Activated CD4-positive, alpha-beta T cell treated with anti-CD3 and anti-CD28 coated beads, Interleukin-2, amount 10 ng/mL, durations not matched to agents 7 days and 5 days (primary cell): ENCODE measurements at regions not wholly inside any gene's neighbourhood (a gene's known extent, or its start where the extent isn't known, plus 50 kb on each side); places are given as distances from the start of the nearest gene placed in this dataset.
"Not testable (repeated sequence)": the region's sequence is repeated elsewhere in the genome, so short reads cannot be mapped to it uniquely, and the experiment has no call there.

Source experiments
- CTCF ChIA-PET: fragments of 350-600 bp; sonication (Branson Sonifier 250); formaldehyde crosslinking; loops from one replicate; lab custom pipeline; 2021; ENCODE audit warnings: antibody characterized with exemption; lab: Charles Lee
- POLR2A ChIA-PET: fragments of 350-600 bp; sonication (Branson Sonifier 250); formaldehyde crosslinking; loops from one replicate; lab custom pipeline; 2021; ENCODE audit warnings: antibody characterized with exemption; lab: Charles Lee
- DNase-seq: peaks from one replicate; pipeline ENCODE4 v3.0.0-alpha.2; 2020
- H3K27ac Mint-ChIP-seq: one replicate; pipeline ENCODE4 v1.8.0; 2021; ENCODE audit warnings: mild to moderate bottlenecking, moderate library complexity, mixed read lengths
- H3K27me3 Mint-ChIP-seq: one replicate; pipeline ENCODE4 v1.8.0; 2021; ENCODE audit warnings: mixed read lengths
- H3K36me3 Mint-ChIP-seq: one replicate; pipeline ENCODE4 v1.8.0; 2021; ENCODE audit warnings: low read depth, mixed read lengths
- H3K4me1 Mint-ChIP-seq: one replicate; pipeline ENCODE4 v1.8.0; 2021; ENCODE audit warnings: mixed read lengths
- H3K4me3 Mint-ChIP-seq: one replicate; pipeline ENCODE4 v1.8.0; 2021; ENCODE audit warnings: mild to moderate bottlenecking, moderate library complexity, mixed read lengths
- H3K9me3 Mint-ChIP-seq: one replicate; pipeline ENCODE4 v1.8.0; 2021; ENCODE audit warnings: mixed read lengths

DNA sequence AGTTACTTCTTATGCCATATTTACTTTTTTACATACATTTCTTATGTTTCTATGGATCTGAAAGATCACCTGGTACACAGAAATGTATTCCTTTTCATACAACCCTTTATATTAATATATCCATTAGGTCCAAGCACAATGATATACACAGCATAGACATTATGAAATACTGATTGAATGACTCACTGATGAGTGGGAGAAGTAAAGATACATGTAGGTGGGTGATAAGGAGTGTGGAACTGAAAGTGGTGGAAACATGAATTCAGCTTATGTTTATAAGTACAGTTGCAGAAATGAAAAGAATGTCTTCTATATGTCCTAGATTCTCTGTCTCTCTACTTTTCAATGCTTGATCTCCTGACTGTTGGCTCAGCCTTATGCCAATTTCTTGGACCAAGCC lies 87.9 kb downstream of the YIPF7 start:
- no peak overlapping the region for H3K27ac Mint-ChIP-seq
- ChIA-PET CTCF (no interaction called here), POLR2A (no interaction called here)
- no peak overlapping the region for H3K4me3 Mint-ChIP-seq
- no peaks in the 10 kb centered on the region for H3K9me3 Mint-ChIP-seq
- no peaks in the 10 kb centered on the region for H3K27me3 Mint-ChIP-seq
- H3K36me3 Mint-ChIP-seq = no peaks in the 10 kb centered on the region
- DNase-seq = no peak
- no peaks in the 10 kb centered on the region for H3K4me1 Mint-ChIP-seq

DNA sequence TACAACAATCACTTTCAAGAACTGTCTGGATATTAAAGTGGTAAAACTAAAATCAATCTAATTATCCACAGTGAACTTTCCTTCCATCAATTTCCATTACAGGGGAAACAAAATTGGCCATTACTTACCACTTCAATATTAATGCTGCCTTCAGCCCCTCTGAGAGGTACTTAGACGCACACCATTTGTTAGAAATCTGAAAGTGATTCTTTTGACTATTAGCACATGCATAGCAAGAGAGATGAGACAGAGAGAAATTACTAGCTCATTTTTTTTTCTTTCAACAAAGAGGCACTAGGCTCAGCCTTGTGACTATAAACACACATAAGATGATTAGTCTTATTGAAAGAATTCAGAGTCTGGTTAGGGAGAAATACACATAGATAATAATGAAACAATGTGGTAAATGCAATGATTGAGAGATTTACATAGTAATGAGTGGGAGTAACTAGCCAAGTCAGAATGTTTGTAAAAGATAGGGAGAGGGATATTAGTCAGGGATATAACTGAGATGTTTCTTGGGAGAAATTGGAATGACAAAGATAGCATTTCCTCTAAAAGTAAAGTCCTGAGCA lies 93.3 kb downstream of the YIPF7 start:
- no peak for DNase-seq
- POLR2A ChIA-PET = no interaction called here
- Mint-ChIP-seq H3K4me1 (no peaks in the 10 kb centered on the region), H3K36me3 (no peaks in the 10 kb centered on the region), H3K27me3 (no peaks in the 10 kb centered on the region), H3K4me3 (no peak overlapping the region), H3K27ac (no peak overlapping the region), H3K9me3 (no peaks in the 10 kb centered on the region)
- CTCF ChIA-PET = no interaction called here

DNA sequence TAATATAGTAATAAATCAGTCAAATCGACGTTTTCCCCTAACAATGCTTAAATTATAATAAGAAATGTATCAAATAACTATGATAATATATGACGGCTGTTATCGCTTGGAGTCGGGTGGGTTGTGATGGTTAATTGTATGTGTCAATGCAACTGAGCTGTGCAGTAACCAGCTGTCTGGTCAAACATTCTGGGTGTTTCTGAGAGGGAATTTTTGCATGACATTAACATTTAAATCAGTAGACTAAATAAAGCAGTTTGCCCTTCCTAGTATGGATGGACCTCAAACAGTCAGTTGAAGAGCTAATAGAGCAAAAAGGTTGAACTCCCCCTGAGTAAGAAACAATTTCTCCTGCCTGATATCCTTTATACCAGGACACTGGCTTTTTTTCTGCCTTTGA lies 96.7 kb downstream of the YIPF7 start:
- no peak for DNase-seq
- no peaks in the 10 kb centered on the region for H3K9me3 Mint-ChIP-seq
- no peaks in the 10 kb centered on the region for H3K36me3 Mint-ChIP-seq
- ChIA-PET POLR2A (no interaction called here), CTCF (no interaction called here)
- no peak overlapping the region for H3K4me3 Mint-ChIP-seq
- no peaks in the 10 kb centered on the region for H3K4me1 Mint-ChIP-seq
- H3K27me3 Mint-ChIP-seq = no peaks in the 10 kb centered on the region
- no peak overlapping the region for H3K27ac Mint-ChIP-seq

DNA sequence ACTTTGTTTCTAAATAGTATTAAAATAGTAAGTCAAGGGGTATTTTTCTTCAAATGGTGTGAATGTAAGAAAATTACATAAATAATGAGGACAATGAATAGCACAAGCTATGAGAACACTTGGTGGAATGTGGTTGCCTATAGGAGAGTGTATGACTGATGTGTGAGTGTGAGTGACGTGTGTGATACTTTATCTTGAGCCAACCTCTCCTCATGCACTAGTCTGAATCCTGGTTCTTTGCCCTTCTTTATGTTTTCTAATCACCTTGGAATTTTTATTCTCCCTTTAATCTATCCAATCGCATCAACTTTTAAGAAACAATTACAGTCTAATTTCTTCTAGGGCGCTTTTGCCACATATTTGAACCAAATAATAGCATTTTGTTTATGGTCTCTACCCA lies 98.2 kb downstream of the YIPF7 start:
- H3K27me3 Mint-ChIP-seq = no peaks in the 10 kb centered on the region
- CTCF ChIA-PET = no interaction called here
- POLR2A ChIA-PET = no interaction called here
- no peaks in the 10 kb centered on the region for H3K4me1 Mint-ChIP-seq
- H3K9me3 Mint-ChIP-seq = no peaks in the 10 kb centered on the region
- no peak for DNase-seq
- no peak overlapping the region for H3K4me3 Mint-ChIP-seq
- H3K27ac Mint-ChIP-seq = no peak overlapping the region
- no peaks in the 10 kb centered on the region for H3K36me3 Mint-ChIP-seq

DNA sequence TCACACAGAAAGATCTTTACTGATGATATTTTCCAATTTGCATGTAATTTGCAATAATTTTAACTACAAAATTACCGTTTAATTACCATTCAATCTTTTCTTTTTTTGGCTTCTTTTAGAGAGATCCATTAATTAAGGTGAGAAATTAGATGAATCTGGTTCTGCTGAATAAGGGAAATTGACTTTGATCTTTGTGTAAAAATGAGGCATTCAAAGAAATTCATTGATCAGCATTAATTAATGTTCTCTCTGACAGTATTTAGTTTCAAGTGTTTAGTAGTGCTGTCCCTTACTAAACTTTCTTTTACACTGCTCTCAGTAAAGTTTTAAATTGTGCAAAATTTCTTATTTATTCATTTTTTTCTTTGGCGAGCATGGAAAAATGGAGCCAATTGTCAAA lies 97.2 kb upstream of the KCTD8 start:
- H3K9me3 Mint-ChIP-seq = no peaks in the 10 kb centered on the region
- POLR2A ChIA-PET = no interaction called here
- DNase-seq = no peak
- H3K36me3 Mint-ChIP-seq = no peaks in the 10 kb centered on the region
- H3K27me3 Mint-ChIP-seq = no peaks in the 10 kb centered on the region
- no peak overlapping the region for H3K27ac Mint-ChIP-seq
- H3K4me3 Mint-ChIP-seq = no peak overlapping the region
- CTCF ChIA-PET = no interaction called here
- no peaks in the 10 kb centered on the region for H3K4me1 Mint-ChIP-seq

DNA sequence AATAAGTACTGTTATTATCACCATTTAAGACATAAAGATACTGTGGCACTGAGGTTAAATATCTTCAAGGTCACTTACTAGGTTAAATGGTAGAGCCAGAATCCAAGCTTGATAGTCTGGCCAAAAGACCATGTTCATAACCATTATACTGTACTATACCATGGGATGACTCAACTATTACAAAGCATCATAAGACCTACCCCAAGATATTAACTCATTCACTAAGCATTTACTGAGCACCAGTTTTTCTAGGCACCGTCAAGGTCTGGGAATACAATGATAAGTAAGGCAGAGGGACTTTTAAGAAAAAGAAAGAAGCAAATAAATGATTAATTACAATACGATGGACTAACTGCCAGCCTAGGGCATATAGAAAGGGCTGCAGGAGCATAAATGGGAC lies 95.5 kb upstream of the KCTD8 start:
- Mint-ChIP-seq H3K27ac (no peak overlapping the region), H3K4me3 (no peak overlapping the region), H3K9me3 (no peaks in the 10 kb centered on the region), H3K36me3 (no peaks in the 10 kb centered on the region), H3K27me3 (no peaks in the 10 kb centered on the region), H3K4me1 (no peaks in the 10 kb centered on the region)
- CTCF ChIA-PET = no interaction called here
- no peak for DNase-seq
- POLR2A ChIA-PET = no interaction called here

DNA sequence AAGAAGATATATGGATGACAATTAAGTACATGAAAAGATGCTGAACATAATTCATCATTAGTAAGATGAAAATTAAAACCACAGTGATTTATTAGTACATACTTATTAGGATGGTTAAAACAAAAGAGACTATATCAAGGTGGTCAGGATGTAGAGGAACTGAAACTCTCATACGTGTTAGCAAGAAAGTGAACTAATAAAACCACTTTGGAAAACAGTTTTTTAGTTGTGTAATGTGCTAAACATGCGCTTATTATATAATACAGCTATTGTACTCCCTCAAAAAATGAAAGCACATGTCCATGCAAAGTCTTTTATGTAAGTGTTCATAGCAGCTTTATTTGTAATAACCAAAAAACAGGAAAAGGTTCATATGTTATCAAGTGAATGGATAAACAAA lies 89.9 kb upstream of the KCTD8 start:
- Mint-ChIP-seq H3K4me3 (no peak overlapping the region), H3K27ac (no peak overlapping the region), H3K27me3 (no peaks in the 10 kb centered on the region), H3K4me1 (no peaks in the 10 kb centered on the region), H3K9me3 (no peaks in the 10 kb centered on the region), H3K36me3 (no peaks in the 10 kb centered on the region)
- no peak for DNase-seq
- CTCF ChIA-PET = no interaction called here
- POLR2A ChIA-PET = no interaction called here

DNA sequence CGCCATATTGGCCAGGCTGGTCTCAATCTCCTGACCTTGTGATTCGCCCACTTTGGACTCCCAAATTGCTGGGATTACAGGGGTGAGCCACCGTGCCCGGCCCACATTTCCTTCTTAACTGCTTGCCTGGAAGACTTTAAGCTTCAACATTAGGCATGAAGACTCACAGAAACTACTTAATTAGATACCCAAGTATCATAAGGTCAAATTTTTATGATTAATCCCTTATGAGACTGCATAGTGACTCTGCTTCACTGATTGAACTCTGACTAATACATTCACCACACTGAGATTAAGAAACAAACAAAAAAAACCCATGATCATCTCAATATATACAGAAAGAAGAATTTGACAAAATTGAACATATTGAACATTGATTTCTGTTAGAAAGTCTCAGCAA lies 87.4 kb upstream of the KCTD8 start:
- ChIA-PET POLR2A (no interaction called here), CTCF (no interaction called here)
- H3K36me3 Mint-ChIP-seq = no peaks in the 10 kb centered on the region
- DNase-seq = no peak
- H3K4me3 Mint-ChIP-seq = no peak overlapping the region
- no peak overlapping the region for H3K27ac Mint-ChIP-seq
- H3K4me1 Mint-ChIP-seq = no peaks in the 10 kb centered on the region
- H3K27me3 Mint-ChIP-seq = no peaks in the 10 kb centered on the region
- no peaks in the 10 kb centered on the region for H3K9me3 Mint-ChIP-seq

DNA sequence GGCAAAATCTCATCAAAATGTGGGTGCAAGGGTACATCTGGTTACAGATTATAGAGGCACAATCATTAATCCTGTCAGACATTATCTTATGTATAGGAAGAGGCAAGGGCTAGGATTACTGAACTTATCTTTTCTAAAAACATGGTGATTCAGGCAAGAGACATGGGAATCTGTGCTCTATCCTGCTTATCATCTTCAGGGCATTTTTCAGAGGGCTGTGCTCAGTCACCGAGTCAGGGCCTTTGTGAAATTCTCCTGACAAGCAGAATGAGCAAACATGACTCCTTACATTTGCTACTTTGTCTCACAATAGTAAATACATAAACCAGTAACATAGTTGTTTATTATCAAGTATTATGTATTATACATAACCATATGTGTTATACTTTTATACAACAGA lies 84.2 kb upstream of the KCTD8 start:
- Mint-ChIP-seq H3K27ac (no peak overlapping the region), H3K36me3 (no peaks in the 10 kb centered on the region), H3K27me3 (no peaks in the 10 kb centered on the region), H3K4me3 (no peak overlapping the region), H3K9me3 (no peaks in the 10 kb centered on the region), H3K4me1 (no peaks in the 10 kb centered on the region)
- DNase-seq = no peak
- POLR2A ChIA-PET = no interaction called here
- CTCF ChIA-PET = no interaction called here

DNA sequence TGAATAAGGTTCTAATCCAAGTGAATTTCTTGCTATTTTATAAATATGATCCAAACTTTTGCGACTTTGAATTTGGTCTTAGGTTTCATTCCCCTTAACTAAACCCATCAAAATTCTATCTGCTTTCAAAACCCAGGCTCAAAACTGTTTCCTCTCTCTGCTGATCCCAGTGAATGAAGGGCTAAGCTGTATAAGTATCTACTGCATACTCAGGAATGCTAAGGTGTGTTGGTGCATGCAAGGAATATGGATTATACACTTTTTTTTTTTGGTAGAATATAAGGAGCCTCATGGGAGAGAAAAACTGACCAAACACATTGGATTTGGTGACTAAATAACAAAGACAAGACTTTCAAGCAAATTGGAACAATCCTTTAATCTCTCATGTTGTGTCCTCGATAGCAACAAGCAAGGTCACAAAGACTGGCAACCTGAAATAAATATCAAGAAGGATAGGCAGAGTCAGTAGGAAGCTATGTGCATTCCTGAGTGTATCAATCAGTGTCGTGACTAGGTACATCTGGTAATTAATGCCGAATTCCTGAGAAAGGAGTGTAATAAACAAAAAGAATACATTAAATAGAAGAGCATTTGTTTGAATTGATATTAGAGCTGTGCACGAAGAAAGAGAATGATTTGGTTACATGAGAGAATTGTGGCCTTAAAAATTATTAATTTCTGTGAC lies 74.3 kb upstream of the KCTD8 start:
- Mint-ChIP-seq H3K9me3 (peaks cover 2% of the 10 kb centered on the region), H3K36me3 (no peaks in the 10 kb centered on the region), H3K27ac (no peak overlapping the region), H3K4me3 (no peak overlapping the region), H3K4me1 (no peaks in the 10 kb centered on the region), H3K27me3 (no peaks in the 10 kb centered on the region)
- POLR2A ChIA-PET = no interaction called here
- CTCF ChIA-PET = interaction anchor here (0.6 kb wide), 1 partner anchor 25 kb away, joined by 4 read pairs; no protein-coding TSS in a partner anchor
- no peak for DNase-seq

DNA sequence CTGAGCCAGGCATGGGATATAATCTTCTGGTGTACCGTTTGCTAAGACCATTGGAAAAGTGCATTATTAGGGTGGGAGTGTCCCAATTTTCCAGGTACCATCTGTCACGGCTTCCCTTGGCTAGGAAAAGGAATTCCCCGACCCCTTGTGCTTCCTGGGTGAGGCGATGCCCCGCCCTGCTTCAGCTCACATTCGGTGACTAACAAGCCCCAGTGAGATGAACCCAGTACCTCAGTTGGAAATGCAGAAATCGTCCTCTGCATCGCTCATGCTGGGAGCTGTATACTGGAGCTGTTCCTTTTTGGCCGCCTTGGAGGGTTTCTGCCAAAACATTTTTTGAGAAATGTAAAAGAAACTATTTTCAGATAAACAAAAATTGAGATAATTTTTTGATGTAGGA lies 53.6 kb upstream of the KCTD8 start:
- H3K36me3 Mint-ChIP-seq, H3K27ac Mint-ChIP-seq, H3K27me3 Mint-ChIP-seq, H3K4me3 Mint-ChIP-seq, DNase-seq, H3K4me1 Mint-ChIP-seq, H3K9me3 Mint-ChIP-seq, POLR2A ChIA-PET, CTCF ChIA-PET: not testable (repeated sequence)
